HL-60 (cell line): ENCODE measurements at regions not wholly inside any gene's neighbourhood (a gene's known extent, or its start where the extent isn't known, plus 50 kb on each side); places are given as distances from the start of the nearest gene placed in this dataset.

Experiments used
- POLR2AphosphoS5 ChIP-seq: IDR thresholded peaks from 2 replicates; pipeline ENCODE4 v1.6.1; 2012; ENCODE audit warnings: low read depth
- TF ChIP-seq, protein P1 (sequence below): IDR thresholded peaks from one replicate; pipeline ENCODE4 v1.5.1; 2011; ENCODE audit warnings: low read length, control low read depth, inconsistent platforms; ENCODE audit not compliant: insufficient read depth
- TF ChIP-seq, protein P2 (sequence below): IDR thresholded peaks from 2 replicates; pipeline ENCODE4 v1.6.1; 2012; ENCODE audit warnings: low read depth; ENCODE audit not compliant: insufficient replicate concordance

DNA sequence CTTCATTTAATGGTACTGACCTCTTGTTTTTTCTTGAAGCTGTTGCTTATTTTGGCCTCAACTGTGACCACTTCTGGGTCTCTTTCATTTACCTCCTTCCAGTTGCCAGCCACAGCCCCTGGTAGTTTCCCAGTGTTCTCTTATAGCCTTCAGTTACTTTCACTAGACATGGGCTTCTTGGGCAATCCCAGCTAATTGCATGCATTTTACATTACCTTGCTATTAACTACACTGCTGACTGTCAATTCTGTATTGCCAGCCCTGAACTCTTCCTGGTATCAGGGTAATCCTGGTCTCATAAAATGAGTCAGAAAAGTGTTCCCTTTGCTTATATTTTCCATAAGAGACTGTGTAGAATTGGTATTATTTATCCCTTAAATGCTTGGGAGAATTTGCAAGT is 195.8 kb upstream of the LARGE1 start:
- TF ChIP-seq, protein P1, sequence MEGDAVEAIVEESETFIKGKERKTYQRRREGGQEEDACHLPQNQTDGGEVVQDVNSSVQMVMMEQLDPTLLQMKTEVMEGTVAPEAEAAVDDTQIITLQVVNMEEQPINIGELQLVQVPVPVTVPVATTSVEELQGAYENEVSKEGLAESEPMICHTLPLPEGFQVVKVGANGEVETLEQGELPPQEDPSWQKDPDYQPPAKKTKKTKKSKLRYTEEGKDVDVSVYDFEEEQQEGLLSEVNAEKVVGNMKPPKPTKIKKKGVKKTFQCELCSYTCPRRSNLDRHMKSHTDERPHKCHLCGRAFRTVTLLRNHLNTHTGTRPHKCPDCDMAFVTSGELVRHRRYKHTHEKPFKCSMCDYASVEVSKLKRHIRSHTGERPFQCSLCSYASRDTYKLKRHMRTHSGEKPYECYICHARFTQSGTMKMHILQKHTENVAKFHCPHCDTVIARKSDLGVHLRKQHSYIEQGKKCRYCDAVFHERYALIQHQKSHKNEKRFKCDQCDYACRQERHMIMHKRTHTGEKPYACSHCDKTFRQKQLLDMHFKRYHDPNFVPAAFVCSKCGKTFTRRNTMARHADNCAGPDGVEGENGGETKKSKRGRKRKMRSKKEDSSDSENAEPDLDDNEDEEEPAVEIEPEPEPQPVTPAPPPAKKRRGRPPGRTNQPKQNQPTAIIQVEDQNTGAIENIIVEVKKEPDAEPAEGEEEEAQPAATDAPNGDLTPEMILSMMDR = no peak
- no peak for TF ChIP-seq POLR2AphosphoS5
- TF ChIP-seq, protein P2, sequence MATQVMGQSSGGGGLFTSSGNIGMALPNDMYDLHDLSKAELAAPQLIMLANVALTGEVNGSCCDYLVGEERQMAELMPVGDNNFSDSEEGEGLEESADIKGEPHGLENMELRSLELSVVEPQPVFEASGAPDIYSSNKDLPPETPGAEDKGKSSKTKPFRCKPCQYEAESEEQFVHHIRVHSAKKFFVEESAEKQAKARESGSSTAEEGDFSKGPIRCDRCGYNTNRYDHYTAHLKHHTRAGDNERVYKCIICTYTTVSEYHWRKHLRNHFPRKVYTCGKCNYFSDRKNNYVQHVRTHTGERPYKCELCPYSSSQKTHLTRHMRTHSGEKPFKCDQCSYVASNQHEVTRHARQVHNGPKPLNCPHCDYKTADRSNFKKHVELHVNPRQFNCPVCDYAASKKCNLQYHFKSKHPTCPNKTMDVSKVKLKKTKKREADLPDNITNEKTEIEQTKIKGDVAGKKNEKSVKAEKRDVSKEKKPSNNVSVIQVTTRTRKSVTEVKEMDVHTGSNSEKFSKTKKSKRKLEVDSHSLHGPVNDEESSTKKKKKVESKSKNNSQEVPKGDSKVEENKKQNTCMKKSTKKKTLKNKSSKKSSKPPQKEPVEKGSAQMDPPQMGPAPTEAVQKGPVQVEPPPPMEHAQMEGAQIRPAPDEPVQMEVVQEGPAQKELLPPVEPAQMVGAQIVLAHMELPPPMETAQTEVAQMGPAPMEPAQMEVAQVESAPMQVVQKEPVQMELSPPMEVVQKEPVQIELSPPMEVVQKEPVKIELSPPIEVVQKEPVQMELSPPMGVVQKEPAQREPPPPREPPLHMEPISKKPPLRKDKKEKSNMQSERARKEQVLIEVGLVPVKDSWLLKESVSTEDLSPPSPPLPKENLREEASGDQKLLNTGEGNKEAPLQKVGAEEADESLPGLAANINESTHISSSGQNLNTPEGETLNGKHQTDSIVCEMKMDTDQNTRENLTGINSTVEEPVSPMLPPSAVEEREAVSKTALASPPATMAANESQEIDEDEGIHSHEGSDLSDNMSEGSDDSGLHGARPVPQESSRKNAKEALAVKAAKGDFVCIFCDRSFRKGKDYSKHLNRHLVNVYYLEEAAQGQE = no peak
